ENCODE measurements at regions not wholly inside any gene's neighbourhood (a gene's known extent, or its start where the extent isn't known, plus 50 kb on each side); places are given as distances from the start of the nearest gene placed in this dataset.
"Not testable (repeated sequence)": the region's sequence is repeated elsewhere in the genome, so short reads cannot be mapped to it uniquely, and the experiment has no call there.

DNA sequence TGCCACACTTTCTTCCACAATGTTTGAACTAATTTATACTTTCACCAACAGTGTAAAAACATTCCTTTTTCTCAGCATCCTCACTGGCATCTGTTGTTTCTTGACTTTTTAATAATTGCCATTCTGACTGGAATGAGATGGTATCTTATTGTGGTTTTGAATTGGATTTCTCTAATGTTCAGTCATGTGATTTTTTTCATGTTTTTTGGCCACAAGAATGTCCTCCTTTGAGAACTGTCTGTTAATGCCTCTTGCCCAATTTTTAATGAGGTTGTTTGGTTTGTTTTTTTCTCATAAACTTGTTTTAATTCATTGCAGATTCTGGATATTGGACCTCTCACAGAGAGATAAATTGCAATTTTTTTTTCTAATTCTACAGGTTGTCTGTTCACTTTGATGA is 1195.2 kb downstream of the TECRL start:
- Mint-ChIP-seq H3K4me3 (no peak overlapping the region), H3K27ac (no peak overlapping the region), H3K4me1 (peaks cover 13% of the 10 kb centered on the region), H3K9me3 (peaks cover 54% of the 10 kb centered on the region), H3K27me3 (ENCODE audit: low read depth) (no peaks in the 10 kb centered on the region), H3K36me3 (peaks cover 5% of the 10 kb centered on the region)
- DNase-seq (ENCODE audit: low spot score in 2 of 2, unreplicated experiment in 2 of 2) = no peak
- no peak for TF ChIP-seq CTCF (IDR thresholded peaks at IDR 0.05; ENCODE audit: unreplicated experiment)

DNA sequence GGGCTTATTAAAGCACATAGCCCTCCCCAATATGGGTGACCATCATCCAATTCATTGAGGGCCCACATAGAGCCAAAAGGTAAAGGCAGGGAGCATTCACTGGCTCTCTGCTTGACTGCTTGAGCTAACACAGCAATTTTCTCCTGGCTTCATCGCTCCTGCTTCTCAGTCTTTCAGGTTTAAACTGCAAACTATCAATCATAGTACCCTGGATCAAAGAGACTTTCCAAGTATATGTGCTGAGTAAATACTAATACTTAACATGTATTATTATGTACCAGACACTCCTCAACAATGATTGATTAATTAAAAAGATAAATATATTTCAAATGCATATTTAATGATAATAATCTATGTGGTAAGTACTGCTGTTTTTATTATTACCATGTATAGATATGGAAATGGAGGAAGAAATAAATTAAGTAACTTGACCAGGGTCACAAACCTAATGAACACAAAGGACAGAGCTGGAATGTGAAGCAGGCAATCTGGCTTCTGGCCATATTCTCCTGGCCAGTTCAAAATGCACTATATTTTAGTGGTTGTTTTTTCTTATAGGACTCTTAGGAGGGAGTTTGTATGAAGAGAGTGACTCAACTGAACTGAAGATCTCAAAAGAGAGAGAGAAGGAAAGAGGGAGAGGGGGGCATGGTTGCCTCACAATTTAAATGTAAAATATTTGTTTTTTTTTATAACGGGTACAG is 1197.3 kb downstream of the TECRL start:
- peaks cover 48% of the 10 kb centered on the region for H3K9me3 Mint-ChIP-seq
- DNase-seq (ENCODE audit: low spot score in 2 of 2, unreplicated experiment in 2 of 2) = no peak
- peak overlapping the region; percentile 82 for H3K27ac Mint-ChIP-seq
- peaks cover 5% of the 10 kb centered on the region for H3K36me3 Mint-ChIP-seq
- no peaks in the 10 kb centered on the region for H3K27me3 Mint-ChIP-seq (ENCODE audit: low read depth)
- TF ChIP-seq CTCF (IDR thresholded peaks at IDR 0.05; ENCODE audit: unreplicated experiment) = no peak
- no peak overlapping the region for H3K4me3 Mint-ChIP-seq
- peaks cover 13% of the 10 kb centered on the region for H3K4me1 Mint-ChIP-seq

DNA sequence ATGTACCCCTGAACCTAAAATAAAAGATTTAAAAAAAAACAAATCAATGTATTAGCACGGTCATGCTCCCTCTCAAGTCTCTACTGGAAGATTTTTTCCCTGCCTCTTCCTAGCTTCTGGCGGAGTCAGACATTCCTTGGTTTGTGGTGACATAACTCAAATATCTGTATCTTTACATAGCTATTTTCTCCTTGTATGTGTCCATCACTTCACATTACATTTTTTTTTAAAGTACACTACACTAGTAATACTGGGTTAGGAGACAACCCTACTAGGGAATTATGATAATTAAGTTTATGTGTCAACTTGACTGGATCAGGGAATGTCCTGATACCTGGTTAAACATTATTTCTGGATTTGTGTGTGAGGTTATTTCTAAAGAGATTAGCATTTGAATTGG is 1197.9 kb downstream of the TECRL start:
- DNase-seq (ENCODE audit: low spot score in 2 of 2, unreplicated experiment in 2 of 2) = no peak
- H3K36me3 Mint-ChIP-seq = peaks cover 5% of the 10 kb centered on the region
- H3K9me3 Mint-ChIP-seq = peaks cover 43% of the 10 kb centered on the region
- peaks cover 13% of the 10 kb centered on the region for H3K4me1 Mint-ChIP-seq
- TF ChIP-seq CTCF (IDR thresholded peaks at IDR 0.05; ENCODE audit: unreplicated experiment) = no peak
- no peaks in the 10 kb centered on the region for H3K27me3 Mint-ChIP-seq (ENCODE audit: low read depth)
- H3K27ac Mint-ChIP-seq = peak overlapping the region; percentile 5
- H3K4me3 Mint-ChIP-seq = no peak overlapping the region

DNA sequence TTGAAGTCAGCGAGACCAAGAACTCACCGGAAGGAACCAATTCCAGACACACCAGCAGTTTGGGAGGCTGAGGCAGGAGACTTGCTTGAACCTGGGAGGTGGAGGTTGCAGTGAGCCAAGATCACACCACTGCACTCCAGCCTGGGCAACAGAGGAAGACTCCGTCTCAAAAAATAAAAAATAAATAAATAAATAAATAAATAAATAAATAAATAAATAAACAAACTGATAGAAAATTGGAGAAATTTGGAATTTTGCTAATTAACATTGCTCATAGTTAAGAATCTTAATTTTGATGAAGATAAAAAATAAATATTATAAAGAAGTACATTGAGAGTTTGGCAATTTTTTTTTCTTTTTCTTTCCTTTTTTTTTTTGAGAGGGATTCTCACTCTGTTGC is 1216.2 kb downstream of the TECRL start:
- not testable (repeated sequence) for H3K4me1 Mint-ChIP-seq; DNase-seq (ENCODE audit: low spot score in 2 of 2, unreplicated experiment in 2 of 2); H3K4me3 Mint-ChIP-seq; H3K27ac Mint-ChIP-seq; H3K36me3 Mint-ChIP-seq; H3K27me3 Mint-ChIP-seq (ENCODE audit: low read depth)
- peaks cover 23% of the 10 kb centered on the region for H3K9me3 Mint-ChIP-seq

- Mint-ChIP-seq H3K27ac (no peak overlapping the region), H3K4me3 (no peak overlapping the region), H3K4me1 (no peaks in the 10 kb centered on the region), H3K27me3 (ENCODE audit: low read depth) (peaks cover 3% of the 10 kb centered on the region), H3K36me3 (no peaks in the 10 kb centered on the region), H3K9me3 (no peaks in the 10 kb centered on the region)
- DNase-seq (ENCODE audit: low spot score in 2 of 2, unreplicated experiment in 2 of 2) = no peak
- TF ChIP-seq CTCF (IDR thresholded peaks at IDR 0.05; ENCODE audit: unreplicated experiment) = no peak
Observed at GRCh38 chr4:63171341-63171740, 1237.9 kb downstream of the TECRL start.

- Mint-ChIP-seq H3K9me3 (peaks cover under 1% of the 10 kb centered on the region), H3K27me3 (ENCODE audit: low read depth) (peaks cover 3% of the 10 kb centered on the region), H3K4me1 (no peaks in the 10 kb centered on the region), H3K36me3 (no peaks in the 10 kb centered on the region), H3K4me3 (no peak overlapping the region), H3K27ac (no peak overlapping the region)
- no peak for DNase-seq (ENCODE audit: low spot score in 2 of 2, unreplicated experiment in 2 of 2)
- no peak for TF ChIP-seq CTCF (IDR thresholded peaks at IDR 0.05; ENCODE audit: unreplicated experiment)
Observed at GRCh38 chr4:63170923-63171322, 1238.3 kb downstream of the TECRL start.

Measured in mesothelial cell of epicardium (in vitro differentiated cells).